Stomach (tissue), 8 donors: ENCODE measurements at regions not wholly inside any gene's neighbourhood (a gene's known extent, or its start where the extent isn't known, plus 50 kb on each side); places are given as distances from the start of the nearest gene placed in this dataset.

Source experiments
- DNase-seq, 2 donors: peaks; one replicate each; pipeline versions ENCODE4 v3.0.0 to v3.0.0-alpha.2; 2013 to 2019
- H3K27ac ChIP-seq, 5 donors: fragments of 200-600 bp in 4 of 5; sonication (generic) in 4 of 5; one replicate each; pipeline ENCODE4 v1.5.1; 2013 to 2019; ENCODE audit warnings: mild to moderate bottlenecking in 1 of 5, moderate library complexity in 1 of 5
- H3K27me3 ChIP-seq, 3 donors: fragments of 200-600 bp; sonication (generic); one replicate each; pipeline ENCODE4 v1.5.1; 2017 to 2019; ENCODE audit warnings: mixed run types in 1 of 3
- H3K36me3 ChIP-seq, 4 donors: fragments of 200-600 bp; sonication (generic); 1 replicate in 3 of 4; 2 replicates in 1 of 4; pipeline ENCODE4 v1.5.1; 2016 to 2019
- H3K4me1 ChIP-seq, 4 donors: fragments of 200-600 bp; sonication (generic); one replicate each; pipeline ENCODE4 v1.5.1; 2016 to 2019
- H3K4me3 ChIP-seq, 4 donors: fragments of 200-600 bp; sonication (generic) in 3 of 4; one replicate each; pipeline ENCODE4 v1.5.1; 2016 to 2019; ENCODE audit warnings: mild to moderate bottlenecking in 1 of 4
- H3K9me3 ChIP-seq, 4 donors: fragments of 200-600 bp; sonication (generic); one replicate each; pipeline ENCODE4 v1.5.1; 2016 to 2019
- EP300 ChIP-seq: sonication (generic); formaldehyde crosslinking; IDR thresholded peaks from one replicate; pipeline ENCODE4 v1.6.1; 2017; ENCODE audit warnings: antibody characterized with exemption
- POLR2A ChIP-seq, 4 donors: fragments of 450-650 bp; IDR thresholded peaks; one replicate each; pipeline ENCODE4 v1.6.1; 2016; ENCODE audit warnings: antibody characterized with exemption in 4 of 4, control low read depth in 2 of 4, mild to moderate bottlenecking in 1 of 4, moderate library complexity in 1 of 4
- POLR2AphosphoS5 ChIP-seq, 3 donors: sonication (generic); formaldehyde crosslinking; IDR thresholded peaks; one replicate each; pipeline ENCODE4 v1.6.1; 2016; ENCODE audit warnings: antibody characterized with exemption in 3 of 3
- WGBS, 5 donors: extraction: QIAGEN DNeasy Blood & Tissue Kit in 3 of 5; methylation state at CpG; one replicate each; pipeline versions ENCODE4 v1.1.5 to v1.1.7; 2013 to 2018; 5-methylcytosine and 5-hydroxymethylcytosine counted together
- intact Hi-C: fragments of 100-400 bp; cut with DNase I; formaldehyde crosslinking; loops from one replicate; pipeline ENCODE4 v1.15.1; 2023; ENCODE audit warnings: low total_unique reads
- TF ChIP-seq, protein P1 (sequence below), 7 experiments: fragments of 450-650 bp in 4 of 7; fragments of 200-600 bp in 3 of 7; sonication (generic) in 3 of 7; IDR thresholded peaks; one replicate each; pipeline ENCODE4 v1.5.1; 2016 to 2019; ENCODE audit warnings: antibody characterized with exemption in 7 of 7, control low read depth in 2 of 7, mild to moderate bottlenecking in 1 of 7
- donor health status: healthy with polysubstance abuse.
- donor health status: Bipolar disorder and iron deficiency.
- donor health status: healthy.

DNA sequence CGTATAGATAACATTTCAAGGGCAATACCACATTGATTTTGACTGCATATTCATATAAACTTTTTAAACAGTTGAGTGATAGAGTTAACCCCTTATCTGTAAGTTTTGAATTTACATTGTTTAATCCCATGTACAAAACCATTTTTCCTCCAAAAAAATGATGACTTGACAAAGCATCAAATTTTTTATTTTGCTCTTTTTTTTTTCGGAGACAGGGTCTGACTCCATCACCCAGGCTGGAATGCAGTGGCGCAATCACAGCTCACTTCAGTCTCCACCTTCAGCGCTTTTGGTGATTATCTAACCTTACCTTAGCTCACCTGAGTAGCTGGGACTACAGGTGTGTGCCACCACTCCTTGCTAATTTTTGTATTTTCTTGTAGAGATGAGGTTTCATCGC, 1670.1 kb upstream of the CDH9 start:
- TF ChIP-seq EP300: no peak
- no peak for DNase-seq
- WGBS, 5 donors: 77 to 87% (median 86%) methylated on average over 5 of the region's 5 CpGs
- no peak overlapping the region for H3K27ac ChIP-seq
- H3K9me3 ChIP-seq: no peaks in the 10 kb centered on the region
- H3K27me3 ChIP-seq: no peaks in the 10 kb centered on the region
- no peaks in the 10 kb centered on the region for H3K4me1 ChIP-seq
- no peaks in the 10 kb centered on the region for H3K36me3 ChIP-seq
- H3K4me3 ChIP-seq: no peak overlapping the region
- intact Hi-C loops: no loop called here

DNA sequence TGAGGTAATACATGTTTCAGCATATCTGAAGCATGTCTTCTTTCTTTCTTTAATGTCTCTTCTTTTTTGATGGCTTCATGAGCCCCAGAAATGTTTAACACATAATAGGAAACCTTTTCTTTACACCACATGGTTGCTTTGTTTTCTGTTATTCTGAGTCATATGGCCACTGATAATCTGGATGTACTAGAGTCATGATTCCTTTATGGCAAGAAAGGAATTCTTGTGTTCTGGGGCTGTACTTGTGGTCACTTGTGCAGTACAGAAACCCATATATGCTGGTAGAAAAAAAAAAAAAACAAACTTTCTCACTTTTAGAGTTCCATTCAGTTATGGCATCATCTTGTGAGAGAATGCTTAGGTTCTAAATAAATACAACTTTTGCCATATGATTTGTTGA, 1669.3 kb upstream of the CDH9 start:
- H3K9me3 ChIP-seq: no peaks in the 10 kb centered on the region
- intact Hi-C loops: no loop called here
- no peaks in the 10 kb centered on the region for H3K36me3 ChIP-seq
- no peaks in the 10 kb centered on the region for H3K4me1 ChIP-seq
- TF ChIP-seq, protein P1, sequence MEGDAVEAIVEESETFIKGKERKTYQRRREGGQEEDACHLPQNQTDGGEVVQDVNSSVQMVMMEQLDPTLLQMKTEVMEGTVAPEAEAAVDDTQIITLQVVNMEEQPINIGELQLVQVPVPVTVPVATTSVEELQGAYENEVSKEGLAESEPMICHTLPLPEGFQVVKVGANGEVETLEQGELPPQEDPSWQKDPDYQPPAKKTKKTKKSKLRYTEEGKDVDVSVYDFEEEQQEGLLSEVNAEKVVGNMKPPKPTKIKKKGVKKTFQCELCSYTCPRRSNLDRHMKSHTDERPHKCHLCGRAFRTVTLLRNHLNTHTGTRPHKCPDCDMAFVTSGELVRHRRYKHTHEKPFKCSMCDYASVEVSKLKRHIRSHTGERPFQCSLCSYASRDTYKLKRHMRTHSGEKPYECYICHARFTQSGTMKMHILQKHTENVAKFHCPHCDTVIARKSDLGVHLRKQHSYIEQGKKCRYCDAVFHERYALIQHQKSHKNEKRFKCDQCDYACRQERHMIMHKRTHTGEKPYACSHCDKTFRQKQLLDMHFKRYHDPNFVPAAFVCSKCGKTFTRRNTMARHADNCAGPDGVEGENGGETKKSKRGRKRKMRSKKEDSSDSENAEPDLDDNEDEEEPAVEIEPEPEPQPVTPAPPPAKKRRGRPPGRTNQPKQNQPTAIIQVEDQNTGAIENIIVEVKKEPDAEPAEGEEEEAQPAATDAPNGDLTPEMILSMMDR (IDR thresholded peaks at IDR 0.05): no peak
- no peak for TF ChIP-seq POLR2AphosphoS5 (IDR thresholded peaks at IDR 0.05)
- no peak for TF ChIP-seq EP300
- TF ChIP-seq POLR2A (IDR thresholded peaks at IDR 0.05): no peak
- no peak overlapping the region for H3K27ac ChIP-seq
- DNase-seq: no peak
- H3K4me3 ChIP-seq: no peak overlapping the region
- no peaks in the 10 kb centered on the region for H3K27me3 ChIP-seq

DNA sequence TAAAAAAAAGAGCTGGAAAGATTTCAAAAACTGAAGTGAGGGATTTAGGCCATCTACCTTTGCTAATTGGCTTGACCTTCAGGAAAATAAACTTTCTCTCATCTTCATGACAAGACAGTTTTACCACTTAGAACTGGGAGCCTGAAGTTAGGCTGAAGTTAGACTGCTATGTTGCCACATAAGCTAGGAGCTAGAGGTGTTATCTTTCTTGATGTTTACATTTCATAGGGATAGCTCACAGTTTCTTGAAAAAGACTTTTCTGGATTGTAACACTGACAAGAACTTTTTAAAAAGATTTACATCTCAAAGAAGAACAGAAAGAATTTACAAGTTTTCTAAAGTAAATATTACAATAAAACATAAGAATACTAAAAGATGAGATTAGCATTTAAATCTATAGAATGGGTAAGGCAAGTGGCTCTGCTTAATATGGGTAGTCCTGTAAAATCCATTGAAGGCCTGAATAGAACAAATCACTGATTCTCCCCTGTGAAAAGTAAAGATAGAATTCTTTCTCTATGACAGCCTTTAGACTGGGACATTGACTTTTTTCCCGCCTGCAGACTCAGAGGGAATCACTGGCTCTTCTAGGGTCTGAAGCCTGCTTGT, 1665.4 kb upstream of the CDH9 start:
- H3K9me3 ChIP-seq: no peaks in the 10 kb centered on the region
- no peaks in the 10 kb centered on the region for H3K27me3 ChIP-seq
- no peaks in the 10 kb centered on the region for H3K4me1 ChIP-seq
- H3K36me3 ChIP-seq: no peaks in the 10 kb centered on the region
- no peak overlapping the region for H3K27ac ChIP-seq
- H3K4me3 ChIP-seq: no peak overlapping the region
- no peak for DNase-seq
- TF ChIP-seq EP300 (no peak), POLR2A (IDR thresholded peaks at IDR 0.05) (no peak), POLR2AphosphoS5 (IDR thresholded peaks at IDR 0.05) (no peak)
- TF ChIP-seq, protein P1 (IDR thresholded peaks at IDR 0.05): no peak
- intact Hi-C loops: no loop called here
- 47 to 63% (median 59%) methylated on average over 1 of the region's 1 CpG for WGBS, 5 donors

DNA sequence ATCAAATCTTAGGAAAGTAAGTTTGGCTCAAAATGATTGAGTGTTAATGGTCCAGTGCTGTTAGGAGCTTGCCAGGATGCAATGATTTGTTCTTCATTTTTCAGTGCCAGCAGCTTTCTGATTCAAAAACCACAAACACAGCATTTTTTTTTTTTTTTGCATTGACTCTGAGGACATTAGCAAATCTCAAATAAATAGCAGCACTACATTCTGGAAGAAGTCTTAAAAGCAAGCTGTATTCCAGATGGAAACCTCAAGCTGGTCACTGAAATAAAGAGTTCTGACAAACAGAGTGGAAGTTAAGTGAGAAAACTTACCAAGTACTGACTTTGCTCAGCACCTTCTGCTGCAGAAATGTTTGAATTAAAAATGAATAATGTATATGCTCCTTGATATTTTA, 1653.1 kb upstream of the CDH9 start:
- Histone ChIP-seq H3K4me3 (no peak overlapping the region), H3K27ac (no peak overlapping the region), H3K27me3 (no peaks in the 10 kb centered on the region), H3K4me1 (no peaks in the 10 kb centered on the region), H3K9me3 (no peaks in the 10 kb centered on the region), H3K36me3 (no peaks in the 10 kb centered on the region)
- intact Hi-C loops: no loop called here
- TF ChIP-seq, protein P1 (IDR thresholded peaks at IDR 0.05): no peak
- no peak for TF ChIP-seq EP300
- no peak for TF ChIP-seq POLR2AphosphoS5 (IDR thresholded peaks at IDR 0.05)
- no peak for TF ChIP-seq POLR2A (IDR thresholded peaks at IDR 0.05)
- DNase-seq: no peak

DNA sequence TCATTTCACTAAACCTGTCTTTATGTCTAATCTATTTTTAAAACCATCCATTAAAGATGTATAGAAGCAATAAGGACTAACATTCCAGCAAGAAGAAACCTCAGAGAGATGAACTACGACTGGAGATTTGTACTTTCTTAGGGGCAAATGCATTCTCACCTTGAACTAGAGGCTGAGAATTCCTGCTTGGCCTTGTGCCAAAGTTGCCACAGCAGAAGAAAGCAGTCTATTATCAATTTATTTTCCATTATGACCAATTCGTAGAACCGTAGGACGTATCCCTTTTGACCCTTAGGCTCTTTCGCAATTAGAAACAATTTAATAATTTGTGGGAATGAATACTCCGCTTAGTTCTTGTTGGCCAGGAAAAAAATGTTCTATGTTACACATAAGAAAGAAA, 1647.4 kb upstream of the CDH9 start:
- DNase-seq: peak in 1 of 2 donors; percentile 2
- intact Hi-C loops: no loop called here

More for the DNA sequence above, 1647.4 kb upstream of the CDH9 start:
- no peaks in the 10 kb centered on the region for H3K36me3 ChIP-seq
- 74 to 76% (median 76%) methylated on average over 6 of the region's 6 CpGs for WGBS, 5 donors
- no peaks in the 10 kb centered on the region for H3K9me3 ChIP-seq
- H3K4me3 ChIP-seq: no peak overlapping the region
- no peaks in the 10 kb centered on the region for H3K27me3 ChIP-seq
- no peak overlapping the region for H3K27ac ChIP-seq
- TF ChIP-seq EP300 (no peak), POLR2AphosphoS5 (IDR thresholded peaks at IDR 0.05) (no peak), POLR2A (IDR thresholded peaks at IDR 0.05) (no peak)
- TF ChIP-seq, protein P1 (IDR thresholded peaks at IDR 0.05): no peak
- no peaks in the 10 kb centered on the region for H3K4me1 ChIP-seq
